ENCODE measurements at regions not wholly inside any gene's neighbourhood (a gene's known extent, or its start where the extent isn't known, plus 50 kb on each side); places are given as distances from the start of the nearest gene placed in this dataset.

GRCh38 chr5:124342027-124342471 is 404.4 kb downstream of the ZNF608 start:
- no peaks in the 10 kb centered on the region for H3K36me3 ChIP-seq (ENCODE audit: control insufficient read depth in 1 of 2, insufficient read depth in 2 of 2, low read length in 2 of 2)
- no peak overlapping the region for H3K4me3 ChIP-seq (ENCODE audit: low read depth in 1 of 2, low read length in 2 of 2)
- H3K9me3 ChIP-seq (ENCODE audit: control insufficient read depth in 1 of 2, low read length in 2 of 2), result no peaks in the 10 kb centered on the region
- H3K27ac ChIP-seq (ENCODE audit: low read length), result no peak overlapping the region
- peaks cover 0 to 17% of the 10 kb centered on the region in 2 donors for H3K4me1 ChIP-seq (ENCODE audit: control insufficient read depth in 1 of 2, insufficient read depth in 2 of 2, low read length in 2 of 2)
- H3K27me3 ChIP-seq (ENCODE audit: low read depth, low read length), result no peaks in the 10 kb centered on the region

- no peak overlapping the region for H3K27ac ChIP-seq (ENCODE audit: low read length)
- H3K4me1 ChIP-seq (ENCODE audit: control insufficient read depth in 1 of 2, insufficient read depth in 2 of 2, low read length in 2 of 2), result peaks cover 0 to 17% of the 10 kb centered on the region in 2 donors
- H3K9me3 ChIP-seq (ENCODE audit: control insufficient read depth in 1 of 2, low read length in 2 of 2), result no peaks in the 10 kb centered on the region
- H3K36me3 ChIP-seq (ENCODE audit: control insufficient read depth in 1 of 2, insufficient read depth in 2 of 2, low read length in 2 of 2), result no peaks in the 10 kb centered on the region
- peak overlapping the region in 1 of 2 donors; percentile 2 for H3K4me3 ChIP-seq (ENCODE audit: low read depth in 1 of 2, low read length in 2 of 2)
- no peaks in the 10 kb centered on the region for H3K27me3 ChIP-seq (ENCODE audit: low read depth, low read length)
Observed at GRCh38 chr5:124341066-124341858, 405.2 kb downstream of the ZNF608 start.

GRCh38 chr5:124337996-124338395 is 408.4 kb downstream of the ZNF608 start:
- Histone ChIP-seq H3K27ac (ENCODE audit: low read length) (no peak overlapping the region), H3K9me3 (ENCODE audit: control insufficient read depth in 1 of 2, low read length in 2 of 2) (no peaks in the 10 kb centered on the region), H3K4me3 (ENCODE audit: low read depth in 1 of 2, low read length in 2 of 2) (no peak overlapping the region), H3K27me3 (ENCODE audit: low read depth, low read length) (no peaks in the 10 kb centered on the region), H3K4me1 (ENCODE audit: control insufficient read depth in 1 of 2, insufficient read depth in 2 of 2, low read length in 2 of 2) (peaks cover 0 to 17% of the 10 kb centered on the region in 2 donors), H3K36me3 (ENCODE audit: control insufficient read depth in 1 of 2, insufficient read depth in 2 of 2, low read length in 2 of 2) (no peaks in the 10 kb centered on the region)

- Histone ChIP-seq H3K9me3 (ENCODE audit: control insufficient read depth in 1 of 2, low read length in 2 of 2) (no peaks in the 10 kb centered on the region), H3K4me3 (ENCODE audit: low read depth in 1 of 2, low read length in 2 of 2) (no peak overlapping the region), H3K4me1 (ENCODE audit: control insufficient read depth in 1 of 2, insufficient read depth in 2 of 2, low read length in 2 of 2) (no peaks in the 10 kb centered on the region), H3K27ac (ENCODE audit: low read length) (no peak overlapping the region), H3K27me3 (ENCODE audit: low read depth, low read length) (no peaks in the 10 kb centered on the region), H3K36me3 (ENCODE audit: control insufficient read depth in 1 of 2, insufficient read depth in 2 of 2, low read length in 2 of 2) (no peaks in the 10 kb centered on the region)
Observed at GRCh38 chr5:124333298-124333979, 413.0 kb downstream of the ZNF608 start.

GRCh38 chr5:124332273-124332672 is 414.2 kb downstream of the ZNF608 start:
- Histone ChIP-seq H3K36me3 (ENCODE audit: control insufficient read depth in 1 of 2, insufficient read depth in 2 of 2, low read length in 2 of 2) (no peaks in the 10 kb centered on the region), H3K27ac (ENCODE audit: low read length) (no peak overlapping the region), H3K4me1 (ENCODE audit: control insufficient read depth in 1 of 2, insufficient read depth in 2 of 2, low read length in 2 of 2) (no peaks in the 10 kb centered on the region), H3K4me3 (ENCODE audit: low read depth in 1 of 2, low read length in 2 of 2) (no peak overlapping the region), H3K27me3 (ENCODE audit: low read depth, low read length) (no peaks in the 10 kb centered on the region), H3K9me3 (ENCODE audit: control insufficient read depth in 1 of 2, low read length in 2 of 2) (no peaks in the 10 kb centered on the region)

GRCh38 chr5:124330595-124331220 is 415.7 kb downstream of the ZNF608 start:
- Histone ChIP-seq H3K27me3 (ENCODE audit: low read depth, low read length) (no peaks in the 10 kb centered on the region), H3K36me3 (ENCODE audit: control insufficient read depth in 1 of 2, insufficient read depth in 2 of 2, low read length in 2 of 2) (no peaks in the 10 kb centered on the region), H3K4me1 (ENCODE audit: control insufficient read depth in 1 of 2, insufficient read depth in 2 of 2, low read length in 2 of 2) (no peaks in the 10 kb centered on the region)

GRCh38 chr5:124328201-124328600 is 418.2 kb downstream of the ZNF608 start:
- H3K27ac ChIP-seq (ENCODE audit: low read length), result no peak overlapping the region
- H3K27me3 ChIP-seq (ENCODE audit: low read depth, low read length), result no peaks in the 10 kb centered on the region
- no peaks in the 10 kb centered on the region for H3K9me3 ChIP-seq (ENCODE audit: control insufficient read depth in 1 of 2, low read length in 2 of 2)
- H3K36me3 ChIP-seq (ENCODE audit: control insufficient read depth in 1 of 2, insufficient read depth in 2 of 2, low read length in 2 of 2), result no peaks in the 10 kb centered on the region
- H3K4me1 ChIP-seq (ENCODE audit: control insufficient read depth in 1 of 2, insufficient read depth in 2 of 2, low read length in 2 of 2), result no peaks in the 10 kb centered on the region
- no peak overlapping the region for H3K4me3 ChIP-seq (ENCODE audit: low read depth in 1 of 2, low read length in 2 of 2)

More at GRCh38 chr5:124330595-124331220, 415.7 kb downstream of the ZNF608 start:
- no peaks in the 10 kb centered on the region for H3K9me3 ChIP-seq (ENCODE audit: control insufficient read depth in 1 of 2, low read length in 2 of 2)
- no peak overlapping the region for H3K4me3 ChIP-seq (ENCODE audit: low read depth in 1 of 2, low read length in 2 of 2)
- H3K27ac ChIP-seq (ENCODE audit: low read length), result no peak overlapping the region

- no peaks in the 10 kb centered on the region for H3K36me3 ChIP-seq (ENCODE audit: control insufficient read depth in 1 of 2, insufficient read depth in 2 of 2, low read length in 2 of 2)
- H3K9me3 ChIP-seq (ENCODE audit: control insufficient read depth in 1 of 2, low read length in 2 of 2), result no peaks in the 10 kb centered on the region
- H3K27ac ChIP-seq (ENCODE audit: low read length), result no peak overlapping the region
- no peaks in the 10 kb centered on the region for H3K4me1 ChIP-seq (ENCODE audit: control insufficient read depth in 1 of 2, insufficient read depth in 2 of 2, low read length in 2 of 2)
- H3K27me3 ChIP-seq (ENCODE audit: low read depth, low read length), result no peaks in the 10 kb centered on the region
- H3K4me3 ChIP-seq (ENCODE audit: low read depth in 1 of 2, low read length in 2 of 2), result no peak overlapping the region
Observed at GRCh38 chr5:124318661-124319060, 427.8 kb downstream of the ZNF608 start.

GRCh38 chr5:124317451-124317850 is 429.0 kb downstream of the ZNF608 start:
- Histone ChIP-seq H3K27ac (ENCODE audit: low read length) (no peak overlapping the region), H3K27me3 (ENCODE audit: low read depth, low read length) (no peaks in the 10 kb centered on the region), H3K36me3 (ENCODE audit: control insufficient read depth in 1 of 2, insufficient read depth in 2 of 2, low read length in 2 of 2) (no peaks in the 10 kb centered on the region), H3K9me3 (ENCODE audit: control insufficient read depth in 1 of 2, low read length in 2 of 2) (no peaks in the 10 kb centered on the region), H3K4me1 (ENCODE audit: control insufficient read depth in 1 of 2, insufficient read depth in 2 of 2, low read length in 2 of 2) (no peaks in the 10 kb centered on the region), H3K4me3 (ENCODE audit: low read depth in 1 of 2, low read length in 2 of 2) (no peak overlapping the region)

- no peaks in the 10 kb centered on the region for H3K27me3 ChIP-seq (ENCODE audit: low read depth, low read length)
- H3K4me1 ChIP-seq (ENCODE audit: control insufficient read depth in 1 of 2, insufficient read depth in 2 of 2, low read length in 2 of 2), result no peaks in the 10 kb centered on the region
- H3K4me3 ChIP-seq (ENCODE audit: low read depth in 1 of 2, low read length in 2 of 2), result no peak overlapping the region
- no peaks in the 10 kb centered on the region for H3K9me3 ChIP-seq (ENCODE audit: control insufficient read depth in 1 of 2, low read length in 2 of 2)
- no peaks in the 10 kb centered on the region for H3K36me3 ChIP-seq (ENCODE audit: control insufficient read depth in 1 of 2, insufficient read depth in 2 of 2, low read length in 2 of 2)
- H3K27ac ChIP-seq (ENCODE audit: low read length), result no peak overlapping the region
Observed at GRCh38 chr5:124315741-124316415, 430.6 kb downstream of the ZNF608 start.

- Histone ChIP-seq H3K9me3 (ENCODE audit: control insufficient read depth in 1 of 2, low read length in 2 of 2) (no peaks in the 10 kb centered on the region), H3K4me1 (ENCODE audit: control insufficient read depth in 1 of 2, insufficient read depth in 2 of 2, low read length in 2 of 2) (peaks cover 4 to 8% of the 10 kb centered on the region in 2 donors), H3K4me3 (ENCODE audit: low read depth in 1 of 2, low read length in 2 of 2) (no peak overlapping the region), H3K27ac (ENCODE audit: low read length) (no peak overlapping the region), H3K36me3 (ENCODE audit: control insufficient read depth in 1 of 2, insufficient read depth in 2 of 2, low read length in 2 of 2) (no peaks in the 10 kb centered on the region), H3K27me3 (ENCODE audit: low read depth, low read length) (no peaks in the 10 kb centered on the region)
Observed at GRCh38 chr5:124310453-124310852, 436.0 kb downstream of the ZNF608 start.
